Gastroesophageal sphincter (tissue), 3 donors: ENCODE measurements at regions not wholly inside any gene's neighbourhood (a gene's known extent, or its start where the extent isn't known, plus 50 kb on each side); places are given as distances from the start of the nearest gene placed in this dataset.

ENCODE experiments used
- CTCF ChIP-seq, 4 experiments: fragments of 200-600 bp in 2 of 4; fragments of 450-650 bp in 2 of 4; sonication (generic) in 1 of 4; IDR thresholded peaks; one replicate each; pipeline ENCODE4 v1.5.1; 2017 to 2019; ENCODE audit warnings: antibody characterized with exemption in 4 of 4, mild to moderate bottlenecking in 2 of 4, moderate library complexity in 2 of 4
- POLR2AphosphoS5 ChIP-seq: sonication (generic); formaldehyde crosslinking; IDR thresholded peaks from one replicate; pipeline ENCODE4 v1.6.1; 2017; ENCODE audit warnings: antibody characterized with exemption

- no peak for TF ChIP-seq CTCF (IDR thresholded peaks at IDR 0.05)
- TF ChIP-seq POLR2AphosphoS5, result no peak
Observed at GRCh38 chr1:201617157-201617556, 78.2 kb downstream of the NAV1 start.
